Upper lobe of right lung (tissue), 1 donor: ENCODE measurements at regions not wholly inside any gene's neighbourhood (a gene's known extent, or its start where the extent isn't known, plus 50 kb on each side); places are given as distances from the start of the nearest gene placed in this dataset.

ENCODE experiments used
- ATAC-seq: fragments of 200-7000 bp; cut with Tn5 transposase; one replicate; pipeline ENCODE4 v1.9.1; 2020; ENCODE audit warnings: mild to moderate bottlenecking, moderate library complexity
- DNase-seq: peaks from one replicate; pipeline ENCODE4 v3.0.0-alpha.2; 2020
- H3K27ac ChIP-seq: fragments of 200-600 bp; one replicate; pipeline ENCODE4 v1.8.0; 2022
- H3K27me3 ChIP-seq: fragments of 200-600 bp; one replicate; pipeline ENCODE4 v1.8.0; 2022; ENCODE audit warnings: mild to moderate bottlenecking
- H3K36me3 ChIP-seq: fragments of 200-600 bp; one replicate; pipeline ENCODE4 v1.8.0; 2022
- H3K4me1 ChIP-seq: fragments of 200-600 bp; one replicate; pipeline ENCODE4 v1.8.0; 2022
- H3K4me3 ChIP-seq: fragments of 200-600 bp; one replicate; pipeline ENCODE4 v1.8.0; 2022; ENCODE audit warnings: mild to moderate bottlenecking
- H3K9me3 ChIP-seq: fragments of 200-600 bp; one replicate; pipeline ENCODE4 v1.8.0; 2022
- CTCF ChIP-seq: fragments of 200-600 bp; IDR thresholded peaks from one replicate; pipeline ENCODE4 v1.8.0; 2022; ENCODE audit warnings: antibody characterized with exemption
- intact Hi-C: fragments of 100-400 bp; cut with DNase I; formaldehyde crosslinking; loops from one replicate; pipeline ENCODE4 v1.11.0; 2022
- donor health status: DM: no; HTN: yes; CAD: no; lungs with severe emphysema.

- DNase-seq (no peak), ATAC-seq (no peak)
- no peaks in the 10 kb centered on the region for H3K9me3 ChIP-seq
- H3K4me1 ChIP-seq: no peaks in the 10 kb centered on the region
- H3K36me3 ChIP-seq: no peaks in the 10 kb centered on the region
- no peaks in the 10 kb centered on the region for H3K27me3 ChIP-seq
- H3K27ac ChIP-seq: no peak overlapping the region
- intact Hi-C loops: no loop called here
- no peak for TF ChIP-seq CTCF
- no peak overlapping the region for H3K4me3 ChIP-seq
Measured at GRCh38 chr4:107261241-107261874, 225.2 kb upstream of the DKK2 start.

GRCh38 chr4:107258359-107258758 lies 222.2 kb upstream of the DKK2 start:
- ATAC-seq: no peak
- intact Hi-C loops: no loop called here
- no peak for TF ChIP-seq CTCF
- DNase-seq: no peak
- no peaks in the 10 kb centered on the region for H3K27me3 ChIP-seq
- no peak overlapping the region for H3K27ac ChIP-seq
- H3K36me3 ChIP-seq: no peaks in the 10 kb centered on the region
- no peaks in the 10 kb centered on the region for H3K9me3 ChIP-seq
- no peak overlapping the region for H3K4me3 ChIP-seq
- no peaks in the 10 kb centered on the region for H3K4me1 ChIP-seq

- intact Hi-C loops: no loop called here
- no peak for DNase-seq
- no peak for ATAC-seq
- no peak overlapping the region for H3K27ac ChIP-seq
- no peak for TF ChIP-seq CTCF
- no peaks in the 10 kb centered on the region for H3K9me3 ChIP-seq
- H3K27me3 ChIP-seq: no peaks in the 10 kb centered on the region
- H3K4me1 ChIP-seq: no peaks in the 10 kb centered on the region
- H3K36me3 ChIP-seq: no peaks in the 10 kb centered on the region
- no peak overlapping the region for H3K4me3 ChIP-seq
Measured at GRCh38 chr4:107255596-107255995, 219.5 kb upstream of the DKK2 start.

GRCh38 chr4:107255114-107255513 lies 219.0 kb upstream of the DKK2 start:
- no peaks in the 10 kb centered on the region for H3K9me3 ChIP-seq
- no peaks in the 10 kb centered on the region for H3K27me3 ChIP-seq
- ATAC-seq (no peak), DNase-seq (no peak)
- no peaks in the 10 kb centered on the region for H3K36me3 ChIP-seq
- H3K4me1 ChIP-seq: no peaks in the 10 kb centered on the region
- intact Hi-C loops: no loop called here
- H3K4me3 ChIP-seq: no peak overlapping the region
- TF ChIP-seq CTCF: no peak
- no peak overlapping the region for H3K27ac ChIP-seq

GRCh38 chr4:107253579-107254068 lies 217.5 kb upstream of the DKK2 start:
- no peak for DNase-seq
- no peaks in the 10 kb centered on the region for H3K27me3 ChIP-seq
- intact Hi-C loops: no loop called here
- ATAC-seq: no peak
- H3K4me1 ChIP-seq: no peaks in the 10 kb centered on the region
- H3K4me3 ChIP-seq: no peak overlapping the region
- H3K9me3 ChIP-seq: no peaks in the 10 kb centered on the region
- TF ChIP-seq CTCF: no peak
- H3K27ac ChIP-seq: no peak overlapping the region
- H3K36me3 ChIP-seq: no peaks in the 10 kb centered on the region

- ATAC-seq: no peak
- no peaks in the 10 kb centered on the region for H3K9me3 ChIP-seq
- H3K27me3 ChIP-seq: no peaks in the 10 kb centered on the region
- DNase-seq: no peak
- no peak overlapping the region for H3K27ac ChIP-seq
- no peaks in the 10 kb centered on the region for H3K4me1 ChIP-seq
- no peaks in the 10 kb centered on the region for H3K36me3 ChIP-seq
- intact Hi-C loops: no loop called here
- TF ChIP-seq CTCF: no peak
- H3K4me3 ChIP-seq: no peak overlapping the region
Measured at GRCh38 chr4:107253090-107253489, 217.0 kb upstream of the DKK2 start.
